Endothelial cell of umbilical vein (primary cell): ENCODE measurements at regions not wholly inside any gene's neighbourhood (a gene's known extent, or its start where the extent isn't known, plus 50 kb on each side); places are given as distances from the start of the nearest gene placed in this dataset.

ENCODE experiments used
- BruUV-seq: library from RNA; stranded (reverse); fragments of 400-500 nt; replicated peaks from 2 replicates; lab custom pipeline; 2021; lab: Mats Ljungman, UMichigan
- CTCF ChIA-PET: fragments of 300-600, 350-600 bp; sonication (Branson Sonifier 250); formaldehyde crosslinking; loops from one replicate; lab custom pipeline; 2021; ENCODE audit warnings: antibody characterized with exemption, inconsistent platforms; lab: Charles Lee
- POLR2A ChIA-PET: fragments of 300-600, 350-600 bp; sonication (Branson Sonifier 250); formaldehyde crosslinking; loops from one replicate; lab custom pipeline; 2021; ENCODE audit warnings: antibody characterized with exemption, inconsistent platforms; lab: Charles Lee
- DNase-seq: peaks from one replicate; pipeline ENCODE4 v3.0.0-alpha.2; 2011; ENCODE audit warnings: low read depth, low spot score
- FAIRE-seq: peaks from 2 replicates; lab custom pipeline; 2011; peaks lifted over from hg19 to GRCh38; lab: Jason Lieb, UNC
- H2AFZ ChIP-seq: 2 replicates; pipeline ENCODE4 v1.6.0; 2012; ENCODE audit warnings: low read depth, low read length, control low read depth, inconsistent platforms
- H3K27ac ChIP-seq: 2 replicates; pipeline ENCODE4 v1.5.1; 2011; ENCODE audit warnings: low read depth, mild to moderate bottlenecking, control low read depth, low read length, moderate library complexity; ENCODE audit not compliant: insufficient read depth
- H3K27me3 ChIP-seq, 2 experiments: 2 replicates each; pipeline versions ENCODE4 v1.6.0 to v1.6.1; 2011; ENCODE audit warnings: low read length in 2 of 2, mixed read lengths in 1 of 2; ENCODE audit not compliant: control insufficient read depth in 2 of 2, insufficient read depth in 2 of 2
- H3K36me3 ChIP-seq, 2 experiments: 2 replicates in 1 of 2; 3 replicates in 1 of 2; pipeline ENCODE4 v1.5.1; 2011; ENCODE audit warnings: low read length in 2 of 2, mild to moderate bottlenecking in 1 of 2, moderate library complexity in 1 of 2; ENCODE audit not compliant: control insufficient read depth in 2 of 2, insufficient read depth in 2 of 2; ENCODE audit errors: extremely low read depth in 1 of 2
- H3K4me1 ChIP-seq: 3 replicates; pipeline ENCODE4 v1.5.1; 2011; ENCODE audit warnings: mild to moderate bottlenecking, low read length; ENCODE audit not compliant: control insufficient read depth, insufficient read depth; ENCODE audit errors: extremely low read depth
- H3K4me2 ChIP-seq: 2 replicates; pipeline ENCODE4 v1.6.1; 2011; ENCODE audit warnings: low read length, control low read depth, mixed read lengths; ENCODE audit not compliant: insufficient read depth
- H3K4me3 ChIP-seq, 3 experiments: fragments of 200-600 bp in 1 of 3; sonication (generic), shearing (Covaris generic) in 1 of 3; replicated peaks in 1 of 3; 2 replicates each; pipeline ENCODE4 v1.5.1; 2011 to 2016; ENCODE audit warnings: control low read depth in 3 of 3, low read length in 3 of 3, mild to moderate bottlenecking in 2 of 3, inconsistent platforms in 1 of 3, low read depth in 1 of 3, moderate library complexity in 1 of 3; ENCODE audit not compliant: insufficient read depth in 1 of 3
- H3K79me2 ChIP-seq: 2 replicates; pipeline ENCODE4 v1.6.0; 2012; ENCODE audit warnings: low read length, inconsistent platforms; ENCODE audit not compliant: control insufficient read depth, insufficient read depth
- H3K9ac ChIP-seq: replicated peaks from 2 replicates; pipeline ENCODE3; 2011; ENCODE audit warnings: low read length, control low read depth; ENCODE audit not compliant: insufficient read depth; ENCODE audit errors: extremely low read depth
- H3K9me1 ChIP-seq: replicated peaks from 3 replicates; pipeline ENCODE4 v1.6.0; 2011; ENCODE audit warnings: mild to moderate bottlenecking, low read length; ENCODE audit not compliant: control insufficient read depth, insufficient read depth; ENCODE audit errors: extremely low read depth
- H3K9me3 ChIP-seq: replicated peaks from 2 replicates; pipeline ENCODE4 v1.5.1; 2012; ENCODE audit warnings: low read length, inconsistent platforms; ENCODE audit not compliant: control insufficient read depth, insufficient read depth
- H4K20me1 ChIP-seq: replicated peaks from 2 replicates; pipeline ENCODE3; 2011; ENCODE audit warnings: mild to moderate bottlenecking, low read length; ENCODE audit not compliant: control insufficient read depth, insufficient read depth; ENCODE audit errors: extremely low read depth
- EZH2 ChIP-seq: IDR thresholded peaks from 2 replicates; pipeline ENCODE4 v1.6.1; 2012; ENCODE audit warnings: borderline replicate concordance, low read depth, mild to moderate bottlenecking, moderate library complexity, low read length, inconsistent platforms; ENCODE audit not compliant: severe bottlenecking
- FOS ChIP-seq: IDR thresholded peaks from 2 replicates; pipeline ENCODE4 v1.6.1; 2011; ENCODE audit warnings: mild to moderate bottlenecking, low read length, moderate library complexity, borderline replicate concordance; ENCODE audit not compliant: insufficient read depth
- GATA2 ChIP-seq: IDR thresholded peaks from 2 replicates; pipeline ENCODE4 v1.7.0; 2011; ENCODE audit warnings: low read depth, mild to moderate bottlenecking, moderate library complexity, mixed read lengths, low read length; ENCODE audit not compliant: insufficient read length, insufficient read depth
- JUN ChIP-seq: IDR thresholded peaks from 2 replicates; pipeline ENCODE4 v1.6.1; 2011; ENCODE audit warnings: borderline replicate concordance, low read depth; ENCODE audit not compliant: insufficient read length, insufficient read depth
- MYC ChIP-seq: IDR thresholded peaks from one replicate; pipeline ENCODE4 v1.6.1; 2011; ENCODE audit warnings: mild to moderate bottlenecking, low read depth, low read length
- POLR2A ChIP-seq: IDR thresholded peaks from 2 replicates; pipeline ENCODE4 v1.6.1; 2012; ENCODE audit warnings: low read depth, mild to moderate bottlenecking, control low read depth, low read length
- POLR2AphosphoS5 ChIP-seq: IDR thresholded peaks from 2 replicates; pipeline ENCODE4 v1.6.1; 2012; ENCODE audit warnings: low read depth, mild to moderate bottlenecking, control low read depth, low read length, moderate library complexity; ENCODE audit not compliant: insufficient read depth
- dilution Hi-C: fragments of 300-500 bp; cut with MboI; formaldehyde crosslinking; loops from one replicate; pipeline ENCODE4 v1.15.0; 2019; ENCODE audit warnings: low sequenced_read_pairs; ENCODE audit not compliant: extremely low pct_ligation_motif_present
- intact Hi-C: fragments of 100-400 bp; cut with micrococcal nuclease; formaldehyde crosslinking; loops from one replicate; pipeline ENCODE4 v1.10.0; 2022
- TF ChIP-seq, protein P1 (sequence below), 2 donors: IDR thresholded peaks; 1 replicate in 1 of 2; 2 replicates in 1 of 2; pipeline ENCODE4 v1.5.1; 2011; ENCODE audit warnings: low read length in 2 of 2, mild to moderate bottlenecking in 2 of 2, moderate library complexity in 2 of 2, control low read depth in 1 of 2, inconsistent platforms in 1 of 2, low read depth in 1 of 2; ENCODE audit not compliant: insufficient read depth in 1 of 2; ENCODE audit errors: extremely low read depth in 1 of 2
- TF ChIP-seq, protein P2 (sequence below): IDR thresholded peaks from 2 replicates; pipeline ENCODE4 v1.6.1; 2011; ENCODE audit not compliant: insufficient read depth, insufficient read length

DNA sequence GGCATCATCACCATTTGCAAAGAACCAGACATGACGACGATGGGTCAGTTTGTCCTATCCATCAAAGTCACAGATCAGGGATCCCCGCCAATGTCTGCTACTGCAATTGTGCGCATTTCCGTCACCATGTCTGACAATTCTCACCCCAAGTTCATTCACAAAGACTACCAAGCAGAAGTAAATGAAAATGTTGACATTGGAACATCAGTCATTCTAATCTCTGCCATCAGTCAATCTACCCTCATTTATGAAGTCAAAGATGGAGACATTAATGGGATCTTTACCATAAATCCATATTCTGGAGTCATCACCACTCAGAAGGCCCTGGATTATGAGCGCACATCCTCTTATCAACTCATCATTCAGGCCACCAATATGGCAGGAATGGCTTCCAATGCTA is 171.6 kb upstream of the MTNR1B start:
- no peak overlapping the region for H3K27ac ChIP-seq
- H3K9ac ChIP-seq, result no peak overlapping the region
- FAIRE-seq, result no peak
- ChIA-PET POLR2A (no interaction called here), CTCF (no interaction called here)
- H2AFZ ChIP-seq, result no peak overlapping the region
- H3K4me1 ChIP-seq, result no peaks in the 10 kb centered on the region
- DNase-seq, result no peak
- H3K9me3 ChIP-seq, result peaks cover 5% of the 10 kb centered on the region
- intact Hi-C loops (no loop called here), dilution Hi-C loops (no loop called here)
- no peaks in the 10 kb centered on the region for H4K20me1 ChIP-seq
- H3K79me2 ChIP-seq, result no peaks in the 10 kb centered on the region
- no peak overlapping the region for H3K4me2 ChIP-seq
- H3K9me1 ChIP-seq, result no peaks in the 10 kb centered on the region
- H3K27me3 ChIP-seq, result no peaks in the 10 kb centered on the region
- TF ChIP-seq EZH2 (no peak), JUN (no peak), POLR2AphosphoS5 (no peak), MYC (no peak), FOS (no peak), GATA2 (no peak), POLR2A (no peak)
- TF ChIP-seq, protein P1, sequence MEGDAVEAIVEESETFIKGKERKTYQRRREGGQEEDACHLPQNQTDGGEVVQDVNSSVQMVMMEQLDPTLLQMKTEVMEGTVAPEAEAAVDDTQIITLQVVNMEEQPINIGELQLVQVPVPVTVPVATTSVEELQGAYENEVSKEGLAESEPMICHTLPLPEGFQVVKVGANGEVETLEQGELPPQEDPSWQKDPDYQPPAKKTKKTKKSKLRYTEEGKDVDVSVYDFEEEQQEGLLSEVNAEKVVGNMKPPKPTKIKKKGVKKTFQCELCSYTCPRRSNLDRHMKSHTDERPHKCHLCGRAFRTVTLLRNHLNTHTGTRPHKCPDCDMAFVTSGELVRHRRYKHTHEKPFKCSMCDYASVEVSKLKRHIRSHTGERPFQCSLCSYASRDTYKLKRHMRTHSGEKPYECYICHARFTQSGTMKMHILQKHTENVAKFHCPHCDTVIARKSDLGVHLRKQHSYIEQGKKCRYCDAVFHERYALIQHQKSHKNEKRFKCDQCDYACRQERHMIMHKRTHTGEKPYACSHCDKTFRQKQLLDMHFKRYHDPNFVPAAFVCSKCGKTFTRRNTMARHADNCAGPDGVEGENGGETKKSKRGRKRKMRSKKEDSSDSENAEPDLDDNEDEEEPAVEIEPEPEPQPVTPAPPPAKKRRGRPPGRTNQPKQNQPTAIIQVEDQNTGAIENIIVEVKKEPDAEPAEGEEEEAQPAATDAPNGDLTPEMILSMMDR (IDR thresholded peaks at IDR 0.05; ENCODE audit: extremely low read depth in 1 of 2, insufficient read depth in 1 of 2, low read depth in 1 of 2, low read length in 2 of 2), result no peak
- TF ChIP-seq, protein P2, sequence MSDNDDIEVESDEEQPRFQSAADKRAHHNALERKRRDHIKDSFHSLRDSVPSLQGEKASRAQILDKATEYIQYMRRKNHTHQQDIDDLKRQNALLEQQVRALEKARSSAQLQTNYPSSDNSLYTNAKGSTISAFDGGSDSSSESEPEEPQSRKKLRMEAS, result no peak
- no peaks in the 10 kb centered on the region for H3K36me3 ChIP-seq
- H3K4me3 ChIP-seq, result no peak overlapping the region
- BruUV-seq, result no TSS peak
